Thyroid gland (tissue), 4 donors: ENCODE measurements at regions not wholly inside any gene's neighbourhood (a gene's known extent, or its start where the extent isn't known, plus 50 kb on each side); places are given as distances from the start of the nearest gene placed in this dataset.

Experiments
- CTCF ChIP-seq, 6 experiments: fragments of 200-600 bp in 3 of 6; fragments of 450-650 bp in 3 of 6; sonication (generic) in 3 of 6; IDR thresholded peaks; one replicate each; pipeline ENCODE4 v1.5.1; 2016 to 2019; ENCODE audit warnings: antibody characterized with exemption in 6 of 6, mild to moderate bottlenecking in 2 of 6, inconsistent platforms in 1 of 6, moderate library complexity in 1 of 6
- POLR2A ChIP-seq, 2 donors: fragments of 450-650 bp; IDR thresholded peaks; one replicate each; pipeline ENCODE4 v1.6.1; 2017; ENCODE audit warnings: antibody characterized with exemption in 2 of 2, mild to moderate bottlenecking in 2 of 2, moderate library complexity in 1 of 2

- TF ChIP-seq CTCF (IDR thresholded peaks at IDR 0.05) (no peak), POLR2A (IDR thresholded peaks at IDR 0.05) (no peak)
These were observed 466.6 kb upstream of the DAB2 start for GRCh38 chr5:39891376-39891775.
